HG02885 (cell line): ENCODE measurements at regions not wholly inside any gene's neighbourhood (a gene's known extent, or its start where the extent isn't known, plus 50 kb on each side); places are given as distances from the start of the nearest gene placed in this dataset.

Experiments used
- ATAC-seq: cut with Tn5 transposase; IDR thresholded peaks from one replicate; pipeline ENCODE4 v1.9.1; 2021; ENCODE audit warnings: mild to moderate bottlenecking; ENCODE audit not compliant: unreplicated experiment, poor library complexity

DNA sequence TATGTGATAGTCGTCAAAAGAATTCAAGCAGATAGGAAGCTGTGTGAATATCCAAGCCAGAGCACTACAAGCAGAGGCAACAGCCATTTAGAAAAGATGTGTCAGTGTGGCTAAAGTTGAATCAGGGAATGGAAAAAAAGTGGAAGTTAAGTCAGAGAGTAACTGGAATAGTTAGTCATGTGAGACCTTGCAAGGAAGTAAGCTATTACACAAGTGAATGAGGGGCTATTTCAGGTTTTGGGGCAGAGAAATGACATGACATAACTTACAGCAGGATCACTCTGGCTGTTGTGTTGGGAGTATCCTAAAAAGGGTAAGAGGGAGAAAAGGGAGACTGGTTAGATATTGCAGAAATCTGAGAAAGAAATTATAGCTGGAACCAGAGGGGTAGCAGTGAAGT, 236.6 kb upstream of the PCDH18 start:
- no peak for ATAC-seq

DNA sequence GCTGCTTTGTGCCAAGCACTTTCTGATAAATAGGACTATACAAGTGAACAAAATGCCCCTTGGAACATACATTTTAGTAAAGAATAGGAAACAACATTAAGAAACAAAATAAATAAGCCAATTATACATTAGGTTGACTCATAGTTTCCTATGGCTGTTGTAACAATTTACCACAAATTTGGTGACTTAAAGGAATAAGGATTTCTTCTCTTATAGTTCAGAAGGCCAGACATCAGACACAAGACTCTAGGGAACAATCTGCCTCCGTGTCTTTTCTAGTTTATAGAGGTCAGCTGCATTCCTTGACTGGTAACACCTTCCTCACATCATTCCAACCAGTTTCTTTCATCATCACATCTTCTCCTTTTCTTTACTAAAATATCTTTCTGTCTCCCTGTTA, 235.9 kb upstream of the PCDH18 start:
- no peak for ATAC-seq

DNA sequence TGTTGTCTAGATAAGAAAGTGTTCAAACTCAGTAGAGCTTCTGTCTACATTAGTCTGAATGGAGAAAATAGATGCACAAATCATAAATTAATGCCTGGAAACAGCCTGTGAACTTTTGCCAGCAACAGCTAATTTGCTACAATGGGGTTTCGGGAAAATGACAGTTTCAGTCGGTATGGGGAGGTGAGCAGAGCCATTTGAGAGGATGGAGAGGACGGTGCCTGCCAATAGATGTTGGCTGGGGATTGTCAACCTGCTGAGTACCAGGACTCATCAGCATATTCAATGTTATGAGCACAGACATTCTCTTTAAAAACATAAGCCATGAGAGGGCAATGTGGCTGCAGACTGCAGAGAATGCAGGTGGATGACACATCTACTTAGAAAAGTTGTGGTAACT, 230.3 kb upstream of the PCDH18 start:
- no peak for ATAC-seq

DNA sequence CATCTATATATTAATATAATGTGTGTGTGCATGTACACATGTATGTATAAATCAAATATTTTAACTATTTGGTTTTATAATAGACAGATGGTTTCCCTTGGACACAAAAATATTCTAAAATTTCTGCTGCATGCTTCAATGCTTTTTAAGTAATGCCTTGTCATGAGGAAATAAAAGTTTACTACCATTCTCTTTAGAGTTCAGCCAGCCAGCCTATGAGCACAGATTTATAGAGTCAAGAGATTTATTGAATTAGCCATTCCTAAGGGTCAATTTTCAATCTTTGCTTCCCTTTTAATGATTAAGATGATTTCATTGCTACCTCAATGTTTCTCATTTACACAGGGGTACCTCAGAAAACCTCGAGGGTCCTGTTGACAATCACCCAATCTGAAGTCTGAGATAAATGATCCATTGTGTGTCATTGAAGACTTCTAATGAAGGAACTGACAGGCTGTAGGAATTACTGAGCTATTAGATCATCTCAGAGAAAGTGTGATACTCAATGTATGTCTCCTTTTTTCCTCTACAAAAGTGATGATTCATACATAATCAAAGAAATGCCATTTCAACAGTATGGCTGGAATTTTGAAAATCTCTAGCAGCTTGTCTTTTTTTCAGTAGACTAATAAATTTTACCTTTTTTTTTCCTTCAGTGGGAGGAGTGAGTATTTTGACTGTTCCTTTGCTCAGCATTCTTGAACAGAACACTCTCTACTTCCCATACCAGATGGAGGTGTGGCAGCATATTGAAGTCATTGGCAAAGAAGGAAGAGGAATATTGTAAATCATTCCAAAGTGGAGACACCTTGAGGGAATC, 222.6 kb upstream of the PCDH18 start:
- ATAC-seq, result no peak

DNA sequence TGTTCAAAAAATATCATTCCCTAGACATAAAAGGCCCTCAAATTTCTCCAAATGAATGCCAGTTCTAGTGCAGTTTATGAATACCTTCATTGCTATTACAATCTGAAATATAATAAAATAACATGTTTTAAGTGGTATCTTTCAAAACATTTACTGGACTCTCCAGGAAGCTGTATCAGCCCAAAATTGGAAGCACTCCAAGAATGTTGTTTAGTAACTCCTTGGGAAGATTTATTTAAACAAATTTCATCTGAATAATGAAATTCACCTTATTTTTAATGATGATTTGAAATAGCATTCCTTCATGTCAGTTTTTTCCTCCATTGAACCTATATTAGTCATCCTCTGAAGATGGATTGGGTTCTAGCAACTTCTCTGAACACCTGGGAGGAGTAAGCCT, 217.2 kb upstream of the PCDH18 start:
- no peak for ATAC-seq

DNA sequence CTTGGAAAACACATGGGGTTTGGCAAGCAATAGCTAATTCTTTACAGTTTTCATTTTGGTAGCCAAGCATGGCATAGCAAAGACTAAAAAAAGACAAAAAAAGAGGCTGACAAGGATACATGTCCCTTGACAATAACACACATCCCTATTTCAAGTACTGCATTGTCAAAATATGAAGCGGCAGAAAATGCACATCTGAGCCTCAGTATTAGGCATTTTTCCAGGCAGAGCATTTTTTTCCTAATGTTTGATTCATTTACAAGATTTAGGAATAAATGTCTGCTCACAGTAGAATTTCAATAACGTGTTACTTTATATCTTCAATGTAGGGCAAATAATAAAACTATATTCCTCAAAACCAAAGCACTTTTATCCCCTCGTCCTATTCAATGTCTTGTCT, 216.3 kb upstream of the PCDH18 start:
- ATAC-seq, result no peak

DNA sequence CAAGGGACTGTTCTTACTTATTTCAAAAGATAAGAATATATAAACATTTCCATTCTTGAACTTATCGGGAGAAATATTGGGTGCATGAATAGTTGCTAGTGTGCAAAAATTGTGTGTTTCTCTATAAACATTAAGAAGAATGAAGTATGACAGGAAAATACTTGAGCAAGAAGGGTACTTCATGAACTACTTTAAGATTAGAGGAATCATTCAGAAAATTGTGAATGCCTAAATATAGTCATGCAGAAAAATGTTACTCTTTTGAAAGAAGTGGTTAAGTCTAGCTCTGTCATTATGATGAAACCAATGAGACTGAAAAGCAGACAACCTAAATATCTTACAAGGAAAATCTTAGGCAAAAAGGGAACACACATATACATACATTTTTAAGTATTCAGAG, 207.8 kb upstream of the PCDH18 start:
- ATAC-seq, result no peak

DNA sequence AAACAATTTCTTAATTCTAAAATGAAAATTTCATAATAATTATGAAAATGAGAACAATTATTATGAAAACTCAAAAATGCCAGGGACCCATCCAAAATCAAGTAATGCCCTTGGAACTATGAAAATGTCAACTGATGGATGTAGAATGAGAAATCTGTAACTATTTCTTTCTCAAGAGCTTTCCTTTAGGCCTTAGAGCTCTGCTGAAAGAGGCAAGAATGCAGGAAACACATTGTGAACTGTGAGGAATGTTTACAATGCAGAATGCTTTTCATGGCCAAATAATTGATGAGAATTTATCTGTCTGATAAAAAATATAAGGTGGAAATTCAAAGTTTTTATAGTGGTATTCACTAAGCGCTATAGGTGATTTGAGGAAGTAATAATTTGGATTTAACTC, 207.1 kb upstream of the PCDH18 start:
- no peak for ATAC-seq

DNA sequence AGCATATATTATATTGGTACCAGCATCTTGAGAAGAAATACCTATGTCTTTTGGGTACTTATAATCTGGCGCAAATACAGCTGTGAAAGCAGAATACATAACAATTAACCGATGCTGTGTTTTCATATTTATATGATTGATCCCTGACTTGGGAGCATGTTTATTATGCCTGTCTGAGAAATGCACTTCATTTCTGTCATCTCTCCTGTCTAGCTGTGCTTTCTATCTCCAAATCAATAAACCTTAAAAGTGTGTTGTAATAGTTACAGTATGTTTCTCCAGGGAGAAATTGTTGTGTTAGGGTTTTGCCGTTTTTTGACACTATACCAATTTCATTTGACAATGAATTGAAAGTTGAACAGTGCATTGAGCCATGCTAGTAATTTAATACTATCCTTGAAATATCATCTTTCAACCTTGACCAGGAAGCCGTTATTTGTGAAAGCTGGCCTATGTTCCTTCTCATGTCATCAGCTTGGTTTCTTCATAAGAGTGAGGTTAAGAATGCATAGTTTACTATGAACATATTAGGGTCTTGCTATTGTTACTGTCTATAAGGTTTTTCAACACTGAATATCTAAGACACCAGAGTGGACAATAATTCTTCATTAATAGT, 206.2 kb upstream of the PCDH18 start:
- ATAC-seq, result no peak

DNA sequence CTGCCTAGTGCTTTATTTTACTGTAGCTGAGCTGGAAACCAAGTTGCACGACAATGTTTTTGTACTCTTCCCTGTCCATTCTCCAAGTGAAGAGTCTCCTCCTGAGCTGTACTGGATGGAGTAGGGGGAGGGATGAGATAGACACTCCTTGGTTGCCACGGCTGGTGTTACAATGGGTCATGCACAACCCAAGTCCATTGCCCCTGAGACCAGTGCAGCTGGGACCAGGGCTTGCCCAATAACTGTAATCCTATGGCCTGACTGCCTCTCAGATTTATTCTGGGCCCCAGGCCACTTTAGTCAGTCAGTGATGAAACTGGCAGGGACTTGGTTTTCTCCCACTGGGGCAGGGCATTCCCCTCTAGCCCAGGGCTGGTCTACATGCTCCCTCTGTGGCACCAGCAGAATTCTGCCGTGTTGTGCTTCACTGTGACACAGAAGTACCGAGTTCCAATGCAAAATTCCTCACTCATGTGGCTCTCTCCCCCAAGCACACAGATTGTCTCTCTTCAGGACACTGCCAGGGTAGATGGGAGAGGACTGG, 203.3 kb upstream of the PCDH18 start:
- ATAC-seq, result no peak

DNA sequence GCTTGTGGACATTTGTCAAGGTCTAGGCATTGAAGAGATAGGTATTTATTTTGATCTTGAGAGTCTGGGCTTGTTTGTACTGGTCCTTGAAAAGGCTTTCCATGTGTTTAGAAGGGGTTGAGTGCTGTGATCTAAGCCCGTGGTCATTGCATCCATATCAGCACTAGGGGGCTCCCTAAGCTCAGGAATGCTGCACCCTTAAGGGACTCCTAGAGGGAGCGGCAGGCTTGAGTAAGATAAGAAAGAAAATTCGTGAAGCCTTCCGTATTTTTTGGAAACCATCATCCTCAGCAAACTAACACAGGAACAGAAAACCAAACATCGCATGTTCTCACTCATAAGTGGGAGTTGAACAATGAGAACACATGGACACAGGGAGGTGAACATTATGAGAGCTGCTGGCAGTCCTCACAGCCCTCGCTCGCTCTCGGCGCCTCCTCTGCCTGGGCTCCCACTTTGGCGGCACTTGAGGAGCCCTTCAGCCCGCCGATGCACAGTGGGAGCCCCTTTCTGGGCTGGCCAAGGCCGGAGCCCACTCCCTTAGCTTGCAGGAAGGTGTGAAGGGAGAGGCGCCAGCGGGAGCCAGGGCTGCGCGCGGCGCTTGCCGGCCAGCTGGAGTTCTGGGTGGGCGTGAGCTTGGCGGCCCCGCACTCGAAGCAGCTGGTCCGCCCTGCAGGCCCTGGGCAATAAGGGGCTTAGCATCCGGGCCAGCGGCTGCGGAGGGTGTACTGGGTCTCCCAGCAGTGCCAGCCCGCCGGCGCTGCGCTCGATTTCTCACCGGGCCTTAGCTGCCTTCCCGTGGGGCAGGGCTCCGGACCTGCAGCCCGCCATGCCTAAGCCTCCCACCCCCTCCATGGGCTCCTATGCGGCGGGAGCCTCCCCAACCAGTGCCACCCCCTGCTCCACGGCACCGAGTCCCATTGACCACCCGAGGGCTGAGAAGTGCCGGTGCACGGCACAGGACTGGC, 201.2 kb upstream of the PCDH18 start:
- peak; percentile 87 for ATAC-seq

DNA sequence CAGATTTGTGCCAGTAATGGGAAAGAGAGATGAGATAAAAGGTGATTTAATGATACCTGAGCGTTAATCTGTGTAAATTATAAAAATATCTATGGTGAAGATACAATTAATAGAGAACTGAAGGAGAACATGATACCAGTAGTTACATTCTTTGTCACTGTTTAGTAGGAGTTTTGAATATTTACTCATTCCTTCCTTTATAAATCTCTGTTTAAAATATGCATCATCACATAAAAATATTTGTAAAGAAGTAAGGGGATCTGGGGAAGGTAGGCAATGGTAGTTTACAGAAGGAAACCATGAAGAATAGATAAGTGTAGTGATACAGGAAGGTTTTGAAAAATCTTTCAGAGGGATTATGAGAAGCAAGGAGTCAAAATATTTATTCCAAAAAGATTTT, 190.6 kb upstream of the PCDH18 start:
- ATAC-seq, result no peak

DNA sequence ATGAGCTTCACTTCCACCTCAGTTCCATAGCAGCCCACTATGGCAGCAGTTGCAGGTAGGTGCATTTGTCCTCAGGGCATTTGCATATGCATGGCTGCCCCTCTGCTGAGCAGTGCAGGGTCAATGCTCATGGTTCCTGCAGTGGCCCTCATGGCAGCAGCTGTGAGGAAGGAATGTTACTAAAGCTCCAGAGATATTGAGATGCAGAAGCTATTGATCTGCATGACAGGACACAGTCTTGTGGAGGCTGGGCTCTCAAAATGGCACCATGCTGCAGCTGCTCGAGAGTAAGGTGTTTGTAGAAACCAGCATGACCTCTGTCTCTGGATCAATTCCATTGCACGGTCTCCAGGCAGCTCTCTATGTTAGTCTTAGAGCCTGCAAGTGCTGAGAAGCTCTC, 179.2 kb upstream of the PCDH18 start:
- ATAC-seq, result no peak

DNA sequence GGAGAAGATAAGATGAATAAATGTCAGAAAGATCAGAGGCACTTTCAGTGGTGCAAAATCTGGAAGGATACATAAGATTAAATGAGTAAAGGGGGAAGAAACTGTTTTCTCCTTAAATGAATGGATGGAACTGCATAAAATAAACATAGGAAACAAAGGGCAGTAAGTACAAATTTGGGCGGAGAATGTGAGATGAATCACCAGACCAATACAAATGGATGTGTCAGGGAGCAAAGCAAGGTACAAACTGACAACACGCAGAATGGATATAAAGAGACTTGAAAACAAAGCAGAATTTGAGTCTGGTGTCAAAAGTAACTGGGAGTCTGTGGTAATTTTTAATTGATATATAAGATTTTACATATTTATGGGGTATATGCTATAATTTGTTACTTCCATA, 175.3 kb upstream of the PCDH18 start:
- no peak for ATAC-seq

DNA sequence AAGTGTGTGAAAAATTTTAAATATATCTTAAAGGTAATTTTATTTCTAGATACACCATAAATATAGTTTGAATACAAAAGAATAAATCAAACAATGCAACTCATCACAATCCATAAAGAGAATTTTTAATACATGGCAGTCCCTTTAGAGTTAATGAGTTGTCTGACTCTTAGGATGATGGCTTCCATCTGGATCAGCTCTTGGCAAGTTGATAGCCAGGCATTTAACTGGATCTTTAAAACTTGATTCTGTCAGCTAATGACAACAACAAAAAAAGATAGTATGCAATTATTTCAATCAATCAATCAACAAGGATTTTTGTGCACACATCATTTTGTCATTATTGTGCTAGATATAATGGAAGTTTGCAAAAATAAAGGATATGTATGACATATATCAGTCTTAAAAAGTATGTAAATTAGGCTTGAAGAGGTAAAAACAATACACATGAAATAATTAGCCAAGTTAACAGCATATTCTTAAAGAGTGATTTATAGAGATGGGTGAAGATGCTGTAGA, 174.9 kb upstream of the PCDH18 start:
- no peak for ATAC-seq

DNA sequence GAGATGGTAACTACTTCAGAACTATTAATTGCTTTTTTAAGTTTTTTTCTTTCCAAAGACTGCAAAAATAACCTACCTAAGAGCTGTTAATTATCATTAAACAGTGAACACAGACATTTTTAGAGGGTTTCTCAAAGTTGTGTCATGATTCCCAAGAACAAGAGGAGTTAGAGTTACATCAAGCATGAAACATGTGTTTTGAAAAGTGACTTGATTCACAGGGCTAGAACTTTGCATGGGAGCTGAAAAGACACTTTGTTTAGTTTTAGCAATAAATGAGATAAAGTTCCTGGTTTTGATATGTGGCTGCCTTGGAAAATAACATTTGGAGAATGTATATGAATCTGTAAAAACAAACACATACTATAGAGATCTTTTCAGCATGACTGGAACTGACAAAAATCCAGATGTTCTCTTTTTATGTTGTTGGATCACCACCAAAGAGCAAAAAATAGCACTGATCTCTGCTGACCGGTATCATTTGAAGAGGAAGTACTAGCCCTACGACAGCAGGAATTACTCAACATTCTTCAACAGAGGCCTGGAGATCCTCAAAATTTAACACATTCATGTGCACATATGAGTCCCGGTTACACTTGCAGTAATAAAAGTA, 173.0 kb upstream of the PCDH18 start:
- no peak for ATAC-seq

DNA sequence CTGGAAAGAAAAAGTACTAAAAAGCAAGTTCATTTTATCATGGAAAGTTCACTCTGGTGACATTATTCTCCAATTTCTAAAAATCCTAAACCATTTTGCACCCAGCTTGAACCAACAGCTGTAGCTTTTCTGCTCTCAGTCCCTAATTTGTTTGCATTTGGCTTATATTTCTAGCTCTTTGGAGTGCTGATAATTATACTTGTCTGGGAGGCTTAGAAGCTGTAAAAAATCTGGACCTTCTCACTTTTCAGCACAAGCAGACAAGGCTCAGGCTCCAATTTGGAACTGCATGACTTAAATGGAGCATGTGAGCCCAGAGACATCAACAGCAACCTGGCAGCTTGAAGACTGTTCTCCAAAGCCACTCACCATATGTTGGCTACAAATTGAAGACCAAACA, 170.9 kb upstream of the PCDH18 start:
- no peak for ATAC-seq

DNA sequence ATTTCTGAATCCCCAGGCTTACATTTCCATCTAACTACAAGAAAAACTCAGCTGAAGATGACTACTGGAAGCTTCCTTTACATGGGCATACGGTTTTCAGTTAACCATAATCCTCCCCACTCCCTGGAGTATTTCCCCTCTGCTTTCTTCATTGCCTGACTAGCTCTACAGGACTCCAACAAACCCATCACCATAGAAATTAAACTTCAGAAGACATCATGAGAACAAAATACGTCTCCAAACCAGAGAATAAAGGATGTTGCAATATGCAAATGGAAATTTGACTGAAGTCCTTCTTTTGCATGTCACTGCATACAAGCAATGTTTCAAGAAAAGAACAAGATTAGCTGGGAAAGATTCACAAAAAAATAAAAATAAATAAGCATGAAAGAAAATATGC, 170.2 kb upstream of the PCDH18 start:
- ATAC-seq, result no peak

DNA sequence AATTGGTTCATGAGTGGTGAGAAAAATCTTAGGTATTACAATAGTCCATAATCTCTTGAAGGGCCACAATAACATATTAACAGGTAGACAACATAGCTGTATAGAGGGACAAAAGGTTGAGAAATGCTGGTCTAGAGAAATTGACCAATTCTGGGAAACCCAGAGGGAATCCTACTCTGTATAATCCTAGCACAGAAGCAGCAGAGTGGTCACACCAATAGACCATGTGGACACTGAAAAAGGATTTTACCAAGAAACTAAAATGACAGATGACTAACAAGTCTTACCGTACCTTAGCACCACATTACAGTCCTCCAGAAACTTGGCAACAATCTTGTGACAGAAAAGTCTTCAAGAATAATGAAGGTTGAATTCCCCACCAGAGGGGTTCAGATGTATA, 169.1 kb upstream of the PCDH18 start:
- ATAC-seq, result no peak

DNA sequence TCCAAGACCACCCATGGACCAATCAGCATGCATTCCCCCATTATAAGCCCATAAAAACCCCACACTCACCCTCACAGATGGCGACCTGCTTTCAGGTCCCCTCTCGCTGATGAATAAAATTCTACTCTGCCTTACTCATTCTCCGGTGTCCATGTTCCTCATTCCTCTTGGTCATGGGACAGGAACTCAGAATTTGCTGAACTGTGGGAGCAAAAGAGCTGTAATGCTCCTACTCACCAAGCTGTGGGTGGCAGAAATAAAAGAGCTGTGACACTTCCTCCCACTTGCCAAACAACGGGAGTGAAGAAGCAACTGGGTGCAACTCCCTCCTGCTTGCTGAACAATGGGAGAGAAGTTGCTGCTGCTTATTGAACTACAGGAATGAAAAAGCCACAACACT, 168.5 kb upstream of the PCDH18 start:
- no peak for ATAC-seq
